GM19238 (cell line): ENCODE measurements at regions not wholly inside any gene's neighbourhood (a gene's known extent, or its start where the extent isn't known, plus 50 kb on each side); places are given as distances from the start of the nearest gene placed in this dataset.

Experiments used
- DNase-seq: peaks from one replicate; pipeline ENCODE4 v3.0.0; 2011; ENCODE audit warnings: low spot score; ENCODE audit not compliant: insufficient read length

DNA sequence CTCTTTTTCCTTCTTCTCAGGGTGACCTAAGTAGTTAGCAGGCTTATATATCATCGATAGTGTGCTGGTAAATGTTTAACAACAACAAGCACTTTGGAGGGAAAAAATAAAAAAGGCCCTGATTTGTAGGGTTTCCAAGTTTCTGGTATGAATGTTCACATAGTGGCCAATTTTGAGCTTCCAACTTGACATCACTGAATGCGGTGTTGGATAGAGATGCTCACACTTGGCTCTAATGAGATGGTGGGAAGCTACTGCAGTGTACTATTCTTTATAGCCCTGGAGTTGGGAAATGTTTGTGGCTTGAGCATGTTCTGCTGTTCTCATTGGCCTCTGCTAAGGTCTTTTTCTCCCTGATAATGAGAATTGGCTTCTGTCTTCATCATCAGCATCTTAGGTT, 875.3 kb downstream of the PCDH7 start:
- no peak for DNase-seq

DNA sequence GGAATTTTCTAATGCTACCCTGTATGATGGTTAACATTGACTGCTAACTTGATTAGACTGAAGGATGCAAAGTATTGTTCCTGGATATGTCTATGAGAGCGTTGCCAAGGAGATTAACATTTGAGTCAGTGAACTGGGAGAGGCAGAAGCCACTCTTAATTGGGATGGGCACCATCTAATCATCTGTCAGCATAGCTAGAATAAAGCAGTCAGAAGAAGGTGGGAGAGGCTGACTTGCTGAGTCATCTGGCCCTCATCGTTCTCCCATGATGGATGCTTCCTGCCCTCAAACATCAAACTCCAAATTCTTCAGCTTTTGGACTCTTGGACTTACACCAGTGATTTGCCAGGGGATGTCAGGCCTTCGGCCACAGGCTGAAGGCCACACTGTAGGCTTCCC, 878.5 kb downstream of the PCDH7 start:
- no peak for DNase-seq

DNA sequence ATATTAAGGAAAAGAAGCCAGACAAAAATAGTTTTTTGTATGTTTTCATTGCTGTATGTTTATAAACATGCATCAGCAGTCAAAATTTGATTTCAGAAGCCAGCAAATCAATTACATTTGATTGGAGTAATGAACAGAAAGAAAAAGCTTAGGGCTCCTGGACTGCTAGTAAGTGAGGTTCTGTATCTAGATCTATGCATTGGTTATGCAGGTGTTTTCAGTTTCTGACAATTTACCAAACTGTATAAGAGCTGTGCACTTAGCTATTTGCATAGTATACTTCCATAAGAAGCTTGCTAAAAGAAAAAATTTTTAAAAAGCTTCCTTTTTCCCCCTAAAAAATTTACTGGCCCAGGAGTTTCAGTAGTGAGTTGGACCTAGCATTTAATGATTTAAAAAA, 881.6 kb downstream of the PCDH7 start:
- DNase-seq = no peak

DNA sequence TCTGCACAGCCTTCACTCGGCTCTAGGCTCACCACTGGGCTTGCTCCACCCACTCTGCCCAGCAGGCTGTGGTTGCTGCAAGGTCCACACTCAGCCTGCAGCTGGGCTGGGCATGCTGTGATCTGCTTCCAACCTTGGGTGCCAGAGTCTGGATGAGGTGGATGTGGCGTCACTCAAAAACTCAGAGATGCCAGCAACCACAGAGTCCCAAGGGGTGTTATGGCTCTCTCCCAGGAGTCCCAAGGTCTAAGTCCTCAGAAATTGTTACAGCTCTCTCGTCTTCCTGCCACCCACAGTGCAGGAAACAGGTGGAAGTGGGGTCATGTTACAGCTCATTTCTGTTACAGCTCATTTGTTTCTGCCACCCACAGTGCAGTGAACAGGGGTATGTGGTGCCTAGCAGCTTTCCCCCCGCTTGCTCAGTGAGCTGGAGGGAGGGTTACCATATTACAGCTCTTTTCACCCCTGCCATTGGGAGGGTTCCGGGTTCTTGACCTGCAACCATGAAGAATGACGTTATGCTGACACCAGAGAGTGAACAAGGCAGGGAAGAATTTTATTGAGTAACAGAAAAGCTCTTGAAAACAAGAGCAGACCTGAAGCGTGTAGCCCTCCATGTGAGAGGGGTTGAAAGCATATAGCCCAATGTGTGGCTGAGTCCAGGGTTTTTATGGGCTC, 893.9 kb downstream of the PCDH7 start:
- no peak for DNase-seq

DNA sequence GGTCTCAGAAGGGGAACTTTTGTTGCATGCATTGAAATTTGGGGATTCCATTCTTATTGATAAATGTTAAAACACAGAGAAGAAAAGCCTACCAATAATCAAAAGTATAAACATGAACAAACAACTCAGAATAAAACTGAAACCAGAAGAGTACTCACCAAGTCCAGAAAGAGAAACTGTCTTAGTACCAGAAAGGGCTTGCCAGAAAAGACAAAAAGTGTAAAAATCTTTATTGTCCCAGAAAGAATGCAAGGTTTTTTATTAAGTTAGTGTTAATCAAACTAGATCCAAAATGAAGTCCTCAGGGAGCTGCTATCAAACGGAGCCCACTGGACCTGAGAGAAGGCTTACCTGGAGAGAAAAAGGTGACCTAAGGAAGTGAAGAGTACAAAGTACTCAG, 897.5 kb downstream of the PCDH7 start:
- no peak for DNase-seq

DNA sequence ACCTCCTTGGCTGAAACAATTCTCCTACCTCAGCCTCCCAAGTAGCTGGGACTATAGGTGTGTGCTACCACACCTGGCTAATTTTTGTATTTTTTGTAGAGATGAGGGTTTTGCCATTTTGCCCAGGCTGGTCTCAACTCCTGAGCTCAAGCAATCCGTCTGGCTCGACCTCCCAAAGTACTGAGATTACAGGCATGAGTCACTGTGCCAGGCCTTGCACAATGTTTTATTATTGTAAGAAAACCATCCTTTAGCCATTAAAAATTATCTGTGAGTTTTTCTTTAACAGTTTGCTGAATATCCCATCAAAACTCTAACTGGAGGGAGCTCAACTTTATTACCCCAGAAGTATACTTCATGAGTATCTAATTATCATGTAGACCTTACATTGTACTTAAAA, 900.3 kb downstream of the PCDH7 start:
- no peak for DNase-seq

DNA sequence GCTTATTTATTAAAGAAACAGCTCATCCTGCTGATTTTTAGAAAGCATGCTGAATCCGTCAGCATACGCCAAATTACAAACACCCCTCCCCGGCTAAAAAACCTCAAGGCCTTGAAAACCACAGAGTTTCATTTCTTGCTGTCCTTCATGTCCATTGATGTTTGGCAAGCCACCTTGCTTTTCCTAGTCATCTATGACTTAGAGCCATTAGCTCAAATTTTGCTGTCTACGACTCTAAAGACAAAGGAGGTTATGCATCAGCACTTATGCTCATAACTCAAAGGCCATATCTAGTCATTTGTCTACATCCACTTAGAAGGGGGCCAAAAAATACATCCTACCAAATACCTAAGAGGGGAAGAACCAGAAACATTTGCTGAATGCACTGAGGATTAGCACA, 925.1 kb downstream of the PCDH7 start:
- DNase-seq = no peak

DNA sequence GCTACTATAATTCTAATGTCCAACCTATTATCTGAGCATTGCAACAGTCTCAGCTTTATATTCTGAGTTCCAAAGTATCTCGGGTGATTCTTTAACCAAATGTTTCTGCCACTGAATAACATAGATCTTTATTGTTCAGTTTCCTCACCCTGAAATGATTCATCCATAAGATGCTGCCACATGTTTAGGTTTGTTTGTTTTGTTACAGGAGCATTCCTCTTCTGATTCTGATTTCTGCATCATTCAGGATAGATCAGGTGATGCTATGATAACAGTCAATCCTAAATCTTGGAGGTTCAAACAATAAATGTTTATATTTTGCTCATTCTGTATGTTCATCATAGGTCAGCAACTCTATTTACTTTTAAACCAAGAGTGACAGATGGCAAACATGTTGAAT, 927.6 kb downstream of the PCDH7 start:
- DNase-seq = no peak

DNA sequence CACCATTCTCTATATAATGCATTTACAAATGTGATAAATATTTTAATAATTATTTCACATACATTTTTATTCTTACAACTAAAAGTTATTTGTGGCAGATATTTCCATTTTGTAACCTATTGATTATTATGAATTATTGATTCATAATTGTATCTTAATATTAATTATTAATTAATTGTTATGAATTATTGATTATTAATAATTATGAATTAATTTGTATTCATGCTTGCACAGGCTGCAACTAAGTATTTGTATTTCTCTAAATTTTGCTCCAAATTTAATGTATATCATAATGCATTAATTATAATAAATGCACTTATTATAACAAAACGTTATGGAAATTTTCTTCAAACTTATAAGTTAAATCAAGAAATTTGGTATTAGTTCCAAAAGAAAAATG, 929.7 kb downstream of the PCDH7 start:
- no peak for DNase-seq

DNA sequence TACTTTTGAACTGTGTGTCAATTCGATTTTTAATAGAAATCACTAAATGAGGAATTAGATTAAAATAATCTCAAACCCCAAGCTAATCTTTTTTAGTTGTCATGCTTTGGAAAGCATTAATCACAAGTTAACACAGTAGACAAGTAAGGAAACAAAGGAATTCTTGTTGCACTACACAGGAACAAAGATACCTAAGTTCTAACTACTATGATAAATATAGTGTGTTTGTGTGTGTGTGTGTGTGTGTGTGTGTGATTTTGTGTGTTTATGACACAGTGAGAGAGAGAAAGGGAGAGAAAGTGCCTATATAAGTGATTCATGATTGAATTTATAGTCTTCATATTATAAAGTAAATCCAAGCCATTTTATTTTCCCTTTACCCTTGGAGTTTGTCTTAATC, 931.4 kb downstream of the PCDH7 start:
- DNase-seq = no peak

DNA sequence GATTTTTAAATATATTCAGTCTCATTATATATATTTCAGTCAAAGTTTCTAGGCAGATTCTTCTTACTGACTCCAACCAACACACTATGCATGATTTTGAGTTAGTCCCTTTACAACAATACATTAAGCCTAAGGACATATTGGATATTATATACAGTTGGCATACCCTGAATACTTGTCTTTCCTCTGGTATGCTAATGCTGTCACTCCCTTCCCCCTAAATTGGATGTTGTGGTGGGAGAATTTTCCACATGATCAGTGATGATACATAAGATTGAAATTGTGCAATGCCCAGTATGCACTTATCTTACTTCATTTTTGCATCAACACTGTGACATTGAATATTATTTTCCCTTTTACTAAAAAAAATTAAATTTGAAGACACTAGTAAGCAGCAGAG, 935.2 kb downstream of the PCDH7 start:
- no peak for DNase-seq

DNA sequence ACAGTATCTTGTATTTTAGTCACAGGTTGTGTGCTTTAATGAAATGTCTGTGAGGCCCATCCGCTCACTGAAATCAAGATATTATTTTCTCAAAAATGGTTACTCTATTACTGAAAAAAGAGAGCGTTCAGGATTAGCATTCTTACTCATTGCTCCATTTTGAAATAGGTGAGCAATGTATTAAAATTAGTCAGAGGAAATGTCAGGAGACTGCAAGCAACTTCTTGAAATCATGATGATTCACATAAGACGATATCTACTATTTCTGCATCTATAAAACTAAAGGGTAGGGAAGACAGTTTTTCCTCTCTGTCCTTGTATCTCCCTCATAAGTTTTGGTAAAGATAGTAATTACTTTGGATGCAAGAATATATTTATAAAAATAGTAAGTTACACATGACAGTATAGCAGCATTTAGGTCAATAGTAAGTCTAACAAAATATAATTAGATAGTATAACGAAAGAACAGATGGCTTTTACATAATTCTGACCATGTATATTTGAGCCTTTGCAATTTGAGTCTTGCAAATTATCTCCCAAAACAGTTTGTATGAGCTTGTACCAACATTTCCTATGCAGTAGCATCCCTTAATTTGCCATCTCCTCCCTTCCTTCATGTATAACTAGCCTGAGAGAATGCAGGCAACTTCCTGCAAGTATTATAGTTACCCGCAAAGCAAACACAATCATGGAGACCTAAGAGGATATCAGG, 937.8 kb downstream of the PCDH7 start:
- no peak for DNase-seq

DNA sequence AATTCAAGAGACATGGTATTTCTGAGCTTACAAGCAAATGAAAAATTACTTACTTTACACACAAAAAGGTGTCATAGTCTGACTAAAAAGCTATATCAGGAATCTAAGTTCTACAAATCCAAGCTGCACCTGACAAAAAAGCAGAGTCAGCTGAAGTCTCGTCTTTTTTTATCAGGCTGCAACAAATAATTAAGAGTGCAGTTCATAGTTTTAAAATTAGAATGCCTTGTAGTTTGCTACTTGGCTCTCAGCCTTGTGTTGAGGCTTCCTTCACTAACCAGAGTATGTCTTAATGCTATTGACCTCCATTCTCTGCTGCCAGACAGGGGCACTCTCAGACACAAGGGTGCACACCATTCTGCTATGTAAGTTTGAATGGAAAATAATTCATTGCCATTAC, 940.7 kb downstream of the PCDH7 start:
- no peak for DNase-seq

DNA sequence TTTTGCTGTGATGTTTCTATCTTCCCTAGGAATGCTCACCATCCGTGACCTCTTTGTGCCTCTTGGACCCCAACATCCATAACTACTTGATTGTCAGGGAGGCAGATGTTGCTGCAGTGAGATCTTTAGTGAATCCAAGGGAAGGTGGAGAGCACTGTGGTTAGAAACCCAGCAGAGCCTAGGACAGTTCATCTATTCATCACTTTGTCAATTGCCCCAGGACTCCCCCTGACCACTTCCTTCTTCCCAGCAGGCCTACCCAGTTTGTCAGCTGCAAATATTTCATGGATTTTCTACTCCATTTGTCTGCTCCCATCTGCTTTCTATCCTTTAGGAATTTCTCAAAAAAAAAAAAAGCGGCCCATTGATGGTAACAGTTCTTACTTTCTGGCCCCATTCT, 942.8 kb downstream of the PCDH7 start:
- DNase-seq = no peak

DNA sequence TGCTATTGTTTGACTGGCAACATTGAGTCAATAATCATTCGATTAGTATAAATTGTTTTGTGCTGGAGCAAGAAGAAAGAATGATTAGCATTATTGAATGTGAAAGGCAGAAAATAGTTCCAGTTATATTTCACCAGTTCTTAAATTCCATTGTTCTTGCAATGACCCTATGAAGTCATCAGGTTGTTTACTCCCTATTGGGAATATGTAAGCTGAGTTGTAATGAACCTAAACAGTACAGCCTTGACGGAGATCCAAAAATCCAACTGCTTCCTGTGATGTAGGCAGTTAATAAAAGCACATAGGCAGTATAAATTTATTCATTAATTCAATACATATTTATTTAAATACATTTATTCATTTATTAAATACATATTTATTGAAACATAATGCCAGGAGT, 947.5 kb downstream of the PCDH7 start:
- no peak for DNase-seq

DNA sequence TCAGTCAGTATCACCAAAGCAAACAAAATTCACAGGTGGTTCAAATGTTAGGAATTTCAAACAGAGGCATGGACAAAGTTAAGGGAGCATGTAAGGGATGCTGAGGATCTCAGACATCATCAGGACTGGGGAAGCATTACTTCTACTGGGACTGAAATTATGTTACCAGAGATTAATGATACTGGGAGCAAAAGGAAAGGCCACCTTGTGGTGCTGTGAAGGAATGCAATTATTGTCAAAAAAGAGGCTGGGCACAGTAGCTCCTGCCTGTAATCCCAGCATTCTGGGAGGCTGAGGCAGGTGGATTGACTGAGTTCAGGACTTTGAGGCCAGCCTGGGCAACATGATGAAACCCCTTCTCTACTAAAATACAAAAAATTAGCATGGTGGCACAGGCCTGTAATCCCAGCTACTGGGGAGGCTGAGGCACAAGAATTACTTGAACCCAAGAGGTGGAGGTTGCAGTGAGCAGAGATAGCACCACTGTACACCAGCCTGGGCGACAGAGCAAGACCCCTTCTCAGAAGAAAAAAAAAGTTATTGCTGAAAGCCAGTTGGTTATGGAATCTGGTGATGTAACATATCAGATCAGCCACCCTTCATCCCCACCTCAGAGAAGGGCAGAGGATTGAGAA, 954.3 kb downstream of the PCDH7 start:
- DNase-seq = no peak

DNA sequence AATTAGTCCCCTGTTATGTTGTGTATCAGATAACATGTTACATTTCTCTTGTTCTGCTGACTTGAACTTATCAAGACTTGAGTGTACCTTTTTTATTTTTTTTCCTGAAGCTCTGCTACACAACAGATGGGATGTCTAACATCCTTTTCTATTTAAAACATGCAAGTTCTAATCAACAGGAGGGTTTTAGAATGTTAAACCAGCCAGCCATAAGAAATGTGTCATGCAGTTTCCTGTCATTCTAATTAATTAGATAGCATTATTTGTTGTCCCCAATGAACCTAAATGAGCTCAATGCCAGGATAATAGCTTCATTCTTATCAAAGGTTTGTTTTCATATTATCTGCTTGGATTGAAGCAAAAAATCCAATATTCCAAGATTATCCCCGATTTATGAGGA, 958.2 kb downstream of the PCDH7 start:
- no peak for DNase-seq

DNA sequence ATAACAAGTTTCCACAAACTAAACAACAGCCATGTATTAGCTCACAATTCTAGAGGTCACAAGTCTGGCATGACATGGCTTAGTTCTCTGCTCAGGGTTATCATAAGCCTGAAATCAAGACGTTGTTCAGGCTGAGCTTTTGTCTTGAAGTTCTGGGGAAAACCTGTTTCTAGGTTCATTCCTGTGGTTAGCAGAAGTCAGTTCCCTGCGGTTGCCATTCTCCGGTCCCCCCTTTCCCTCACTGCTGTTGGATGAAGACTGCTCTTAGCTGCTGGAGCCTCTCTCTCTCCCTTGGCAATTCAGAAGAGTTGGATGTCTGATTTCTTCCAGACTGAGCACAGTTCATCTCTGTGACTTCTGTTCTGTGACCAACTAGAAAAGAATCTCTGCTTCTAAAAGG, 962.6 kb downstream of the PCDH7 start:
- DNase-seq = no peak

DNA sequence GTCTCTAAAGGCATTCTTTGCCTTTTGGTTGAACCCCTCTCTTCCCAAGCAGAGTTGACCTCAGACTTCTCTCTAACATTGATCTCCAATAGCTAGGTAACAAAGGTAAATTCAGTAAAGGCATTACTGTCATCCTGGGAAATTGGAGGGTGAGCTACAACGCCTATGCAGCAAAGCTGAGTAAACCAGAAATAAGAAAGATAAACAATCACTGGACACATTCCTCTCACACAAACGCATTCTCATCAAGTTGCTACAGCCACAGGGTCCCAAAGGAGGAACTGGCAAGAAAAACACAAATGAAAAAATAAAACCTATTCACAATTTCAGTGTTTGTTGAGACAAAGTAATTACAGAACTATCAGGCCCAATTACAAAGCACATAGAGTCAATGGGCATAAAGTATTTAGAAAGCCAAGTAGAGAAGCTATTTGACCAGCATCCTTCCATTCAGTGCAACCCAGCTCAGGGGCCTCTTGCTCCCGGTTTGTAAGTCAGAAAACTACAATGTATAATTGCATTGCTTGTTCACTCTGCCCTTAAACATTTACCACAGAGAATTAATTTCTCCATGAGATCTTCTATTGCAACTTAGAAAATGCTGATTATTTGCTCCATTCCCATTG, 967.7 kb downstream of the PCDH7 start:
- DNase-seq = no peak

DNA sequence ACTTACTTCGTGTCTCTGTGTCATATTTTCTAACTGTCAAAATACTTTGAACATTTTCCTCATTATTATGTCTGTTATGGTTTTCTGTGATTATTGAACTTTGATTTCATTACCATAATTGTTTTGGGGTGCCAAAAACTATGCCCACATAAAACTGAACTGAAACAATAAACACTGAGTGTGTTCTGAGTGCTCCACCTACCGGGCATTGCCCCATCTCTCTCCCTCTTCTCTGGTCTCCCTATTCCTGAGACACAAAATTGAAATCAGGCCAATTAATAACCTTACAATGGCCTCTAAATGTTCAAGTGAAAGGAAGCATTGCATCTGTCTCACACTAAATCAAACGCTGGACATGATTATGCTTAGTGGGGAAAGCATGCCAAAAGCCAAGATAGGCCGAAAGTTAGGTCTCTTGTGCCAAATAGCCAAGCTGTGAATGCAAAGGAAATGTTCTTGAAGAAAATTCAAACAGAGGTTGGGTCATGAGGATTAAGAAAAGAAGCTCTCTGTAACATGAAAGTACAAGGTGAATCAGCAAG, 972.3 kb downstream of the PCDH7 start:
- DNase-seq = no peak

DNA sequence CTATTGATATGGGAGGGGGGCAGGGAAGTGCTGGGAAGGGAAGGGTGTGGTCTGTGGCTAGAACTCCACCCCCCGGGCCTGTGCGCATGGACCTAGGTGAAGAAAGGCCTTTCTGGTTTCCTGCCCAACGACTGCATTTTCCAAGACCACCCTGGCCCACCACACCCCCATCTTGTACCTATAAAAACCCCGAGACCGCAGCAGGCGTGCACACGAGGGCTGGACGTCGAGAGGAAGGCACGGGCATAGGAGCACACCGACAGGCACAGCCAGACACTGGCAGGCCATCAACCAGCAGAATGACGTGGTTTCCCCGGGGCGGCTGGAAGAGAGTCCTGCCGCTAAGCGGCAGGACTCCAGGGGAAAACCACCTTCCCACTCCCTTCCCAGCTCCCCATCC, 981.1 kb downstream of the PCDH7 start:
- DNase-seq = no peak

DNA sequence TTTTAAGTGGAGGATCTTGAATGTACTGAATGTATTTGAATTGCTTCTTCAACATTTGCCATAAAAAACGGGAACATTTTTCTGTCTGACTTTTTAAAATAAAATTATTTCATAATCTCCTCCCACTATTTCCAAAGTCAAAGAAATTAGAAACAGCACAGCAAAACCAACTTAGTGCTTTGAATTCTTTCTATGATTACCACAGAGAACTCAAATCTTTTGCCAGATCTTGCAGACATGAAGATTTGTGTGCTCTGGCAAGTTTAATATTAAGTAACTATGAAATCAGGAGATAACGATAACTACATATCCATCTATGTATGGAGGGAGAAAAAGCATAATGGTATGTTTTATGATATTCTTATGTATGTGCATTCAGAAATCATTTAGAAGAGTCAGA, 982.2 kb downstream of the PCDH7 start:
- DNase-seq = no peak
